ENCODE measurements at regions not wholly inside any gene's neighbourhood (a gene's known extent, or its start where the extent isn't known, plus 50 kb on each side); places are given as distances from the start of the nearest gene placed in this dataset.

DNA sequence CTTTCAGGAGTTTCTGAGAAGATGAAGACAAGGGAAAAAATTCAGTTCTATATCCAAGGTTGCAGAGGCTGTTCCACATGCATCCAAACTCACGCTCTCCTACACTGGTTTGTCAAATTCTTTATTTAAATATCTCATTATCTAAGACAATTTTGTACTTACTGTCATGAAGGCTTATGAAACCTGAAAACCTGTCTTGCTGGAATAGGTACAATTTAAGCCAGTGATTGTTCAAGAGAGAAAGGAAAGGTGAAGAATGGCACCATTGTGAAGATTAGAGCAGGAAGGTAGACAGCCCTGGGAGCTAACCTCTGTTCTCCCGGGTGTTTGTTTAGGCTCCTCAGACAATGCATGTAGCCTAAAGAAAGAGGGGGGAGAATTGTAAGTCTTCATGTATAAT, 315.1 kb upstream of the PRKD1 start:
- TF ChIP-seq CTCF (IDR thresholded peaks at IDR 0.05): no peak
- no peak for TF ChIP-seq POLR2A (IDR thresholded peaks at IDR 0.05; ENCODE audit: low read depth)

Data from esophagus muscularis mucosa (tissue), 3 donors.